Lung (tissue), 11 donors: ENCODE measurements at regions not wholly inside any gene's neighbourhood (a gene's known extent, or its start where the extent isn't known, plus 50 kb on each side); places are given as distances from the start of the nearest gene placed in this dataset.

ENCODE experiments used
- ATAC-seq: fragments of 200-7000 bp; cut with Tn5 transposase; one replicate; pipeline ENCODE4 v1.9.1; 2020; ENCODE audit warnings: moderate number of reproducible peaks; ENCODE audit not compliant: insufficient read depth, low FRiP score
- DNase-seq, 3 donors: peaks; one replicate each; pipeline ENCODE4 v3.0.0-alpha.2; 2013 to 2017
- H3K27ac ChIP-seq, 2 donors: one replicate each; pipeline ENCODE4 v1.5.1; 2013; ENCODE audit warnings: mild to moderate bottlenecking in 2 of 2, moderate library complexity in 2 of 2, control low read depth in 1 of 2, inconsistent platforms in 1 of 2, low read depth in 1 of 2, low read length in 1 of 2
- H3K27me3 ChIP-seq, 3 donors: one replicate each; pipeline ENCODE4 v1.5.1; 2013; ENCODE audit warnings: low read length in 2 of 3; ENCODE audit not compliant: control insufficient read depth in 3 of 3, insufficient read depth in 3 of 3
- H3K36me3 ChIP-seq, 4 donors: one replicate each; pipeline ENCODE4 v1.5.1; 2013; ENCODE audit warnings: low read length in 4 of 4, mild to moderate bottlenecking in 1 of 4, moderate library complexity in 1 of 4; ENCODE audit not compliant: control insufficient read depth in 4 of 4, insufficient read depth in 4 of 4
- H3K4me1 ChIP-seq, 5 donors: one replicate each; pipeline ENCODE4 v1.5.1; 2013; ENCODE audit warnings: low read length in 5 of 5, mild to moderate bottlenecking in 2 of 5, moderate library complexity in 1 of 5; ENCODE audit not compliant: control insufficient read depth in 5 of 5, insufficient read depth in 5 of 5
- H3K4me3 ChIP-seq: one replicate; pipeline ENCODE4 v1.5.1; 2013; ENCODE audit warnings: mild to moderate bottlenecking, control low read depth, moderate library complexity
- H3K9ac ChIP-seq, 2 donors: one replicate each; pipeline ENCODE4 v1.5.1; 2013; ENCODE audit warnings: low read length in 2 of 2, control low read depth in 1 of 2; ENCODE audit not compliant: insufficient read depth in 1 of 2
- H3K9me3 ChIP-seq, 4 donors: one replicate each; pipeline ENCODE4 v1.5.1; 2013; ENCODE audit warnings: low read length in 3 of 4, mild to moderate bottlenecking in 1 of 4, moderate library complexity in 1 of 4; ENCODE audit not compliant: control insufficient read depth in 4 of 4, insufficient read depth in 3 of 4
- WGBS, 2 donors: extraction: QIAGEN DNeasy Blood & Tissue Kit; methylation state at CpG; one replicate each; pipeline ENCODE4 v1.1.7; 2013; 5-methylcytosine and 5-hydroxymethylcytosine counted together
- TF ChIP-seq, protein P1 (sequence below): IDR thresholded peaks from 2 replicates; pipeline ENCODE4 v1.5.1; 2012; ENCODE audit warnings: mild to moderate bottlenecking; ENCODE audit errors: control extremely low read depth, extremely low read depth
- donor health status: control.
- donor health status: control.
- donor health status: Bipolar disorder and iron deficiency.
- donor health status: healthy.
- donor health status: DM: yes; HTN: yes; CAD: no.

DNA sequence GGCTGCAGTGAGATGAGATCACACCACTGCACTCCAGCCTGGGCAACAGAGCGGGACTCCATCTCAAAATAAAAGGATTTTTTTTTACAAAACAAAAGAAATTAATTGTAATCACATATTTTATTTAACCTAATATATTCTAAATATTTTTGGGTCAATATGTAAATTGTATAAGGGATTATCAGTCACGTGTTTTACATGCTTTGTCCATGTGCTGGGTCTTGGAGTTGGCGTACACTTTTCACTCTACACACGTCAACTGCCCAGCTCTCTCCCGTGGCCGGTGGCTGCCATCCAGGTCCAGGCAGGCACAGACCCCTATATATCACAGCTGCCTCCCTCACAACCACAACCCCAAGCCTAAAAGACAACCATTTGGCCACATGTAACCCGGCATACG lies 68.1 kb downstream of the RBFOX3 start:
- WGBS, 2 donors: 78 to 79% methylated on average over 8 of the region's 8 CpGs
- Histone ChIP-seq H3K36me3 (no peaks in the 10 kb centered on the region), H3K9me3 (peaks cover 0 to 3% (median 0%) of the 10 kb centered on the region in 4 donors), H3K27ac (no peak overlapping the region), H3K4me1 (peaks cover 0 to 8% (median 0%) of the 10 kb centered on the region in 5 donors), H3K9ac (no peak overlapping the region), H3K4me3 (no peak overlapping the region), H3K27me3 (peaks cover 0 to 17% (median 4%) of the 10 kb centered on the region in 3 donors)
- no peak for DNase-seq
- TF ChIP-seq, protein P1, sequence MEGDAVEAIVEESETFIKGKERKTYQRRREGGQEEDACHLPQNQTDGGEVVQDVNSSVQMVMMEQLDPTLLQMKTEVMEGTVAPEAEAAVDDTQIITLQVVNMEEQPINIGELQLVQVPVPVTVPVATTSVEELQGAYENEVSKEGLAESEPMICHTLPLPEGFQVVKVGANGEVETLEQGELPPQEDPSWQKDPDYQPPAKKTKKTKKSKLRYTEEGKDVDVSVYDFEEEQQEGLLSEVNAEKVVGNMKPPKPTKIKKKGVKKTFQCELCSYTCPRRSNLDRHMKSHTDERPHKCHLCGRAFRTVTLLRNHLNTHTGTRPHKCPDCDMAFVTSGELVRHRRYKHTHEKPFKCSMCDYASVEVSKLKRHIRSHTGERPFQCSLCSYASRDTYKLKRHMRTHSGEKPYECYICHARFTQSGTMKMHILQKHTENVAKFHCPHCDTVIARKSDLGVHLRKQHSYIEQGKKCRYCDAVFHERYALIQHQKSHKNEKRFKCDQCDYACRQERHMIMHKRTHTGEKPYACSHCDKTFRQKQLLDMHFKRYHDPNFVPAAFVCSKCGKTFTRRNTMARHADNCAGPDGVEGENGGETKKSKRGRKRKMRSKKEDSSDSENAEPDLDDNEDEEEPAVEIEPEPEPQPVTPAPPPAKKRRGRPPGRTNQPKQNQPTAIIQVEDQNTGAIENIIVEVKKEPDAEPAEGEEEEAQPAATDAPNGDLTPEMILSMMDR: no peak
- no peak for ATAC-seq

DNA sequence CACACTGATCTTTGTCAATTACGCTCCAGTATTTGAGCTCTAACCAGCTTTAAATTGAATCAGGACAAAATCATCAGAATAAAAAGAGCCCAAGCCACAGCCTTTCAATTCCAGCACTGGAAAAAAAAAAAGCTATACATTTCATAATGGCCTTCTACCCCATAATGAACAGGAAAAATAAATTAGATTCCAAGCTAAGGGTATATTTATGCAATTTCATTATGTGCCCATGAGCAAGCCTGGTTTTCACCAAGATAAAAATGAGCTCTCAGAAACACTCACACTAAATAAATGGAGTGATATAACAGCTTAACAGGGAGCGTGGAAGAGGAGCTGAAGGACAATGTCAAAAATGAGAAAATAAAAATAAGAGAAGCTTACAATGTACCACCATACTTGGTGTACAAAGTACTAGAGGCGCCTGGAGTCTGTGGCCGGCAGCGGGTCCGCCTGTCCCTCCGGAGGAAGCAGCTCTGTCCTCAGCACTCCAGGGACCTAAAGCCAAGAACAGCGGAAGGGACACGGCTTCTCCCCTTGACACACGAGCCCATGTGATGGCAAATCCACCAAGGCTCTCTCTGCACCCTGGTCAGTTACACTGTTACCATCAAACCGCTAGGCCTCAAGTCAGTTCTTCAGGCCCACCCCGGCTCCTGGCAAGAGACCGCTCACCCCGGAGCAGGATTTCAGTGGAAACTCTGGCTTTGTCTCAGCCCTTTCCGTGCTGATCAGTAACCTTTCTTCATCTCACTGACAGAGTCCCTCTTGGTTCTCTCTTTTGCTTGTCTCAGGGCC lies 69.6 kb downstream of the RBFOX3 start:
- Histone ChIP-seq H3K9ac (no peak overlapping the region), H3K9me3 (peaks cover 0 to 3% (median 0%) of the 10 kb centered on the region in 4 donors), H3K4me3 (no peak overlapping the region), H3K27ac (no peak overlapping the region), H3K36me3 (no peaks in the 10 kb centered on the region), H3K4me1 (peaks cover 0 to 8% (median 0%) of the 10 kb centered on the region in 5 donors), H3K27me3 (peaks cover 0 to 17% (median 4%) of the 10 kb centered on the region in 3 donors)
- DNase-seq: no peak
- 87 to 89% methylated on average over 15 of the region's 15 CpGs for WGBS, 2 donors
- no peak for ATAC-seq
- TF ChIP-seq, protein P1: no peak

DNA sequence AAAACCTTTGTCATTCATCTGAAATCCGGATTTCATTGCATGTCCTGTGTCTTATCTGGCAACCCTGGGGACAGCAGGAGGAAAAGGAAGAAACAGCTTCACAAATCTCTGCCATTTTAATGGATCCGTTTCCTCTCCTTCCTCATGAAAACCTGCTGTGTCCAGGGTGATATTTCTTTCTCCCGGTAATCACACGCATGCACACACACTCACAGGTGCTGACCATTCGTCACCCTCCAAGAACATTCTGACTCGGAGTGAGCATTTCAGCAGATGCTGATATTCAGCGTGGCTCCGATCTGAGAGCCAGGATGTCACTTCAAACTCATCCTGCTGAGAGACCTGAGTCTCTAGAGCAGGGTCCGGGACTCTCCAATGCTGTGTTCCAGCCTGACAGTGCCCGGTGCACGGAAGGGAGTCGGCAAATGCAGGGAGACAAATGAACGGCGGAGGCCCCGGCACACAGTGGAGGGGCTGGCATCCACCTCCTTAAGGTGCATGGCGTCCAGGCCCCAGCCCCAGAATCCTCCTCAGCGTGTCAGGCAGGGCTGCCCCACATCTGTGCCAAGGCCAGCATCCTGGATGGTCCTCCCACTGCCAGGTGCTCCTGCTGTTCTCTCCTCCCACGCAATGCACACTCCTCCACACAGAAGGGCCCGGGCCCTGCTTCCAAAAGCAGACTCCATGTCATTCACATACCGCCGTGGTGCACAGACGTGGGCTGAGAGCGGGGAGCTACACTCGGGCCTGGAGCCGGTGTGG lies 70.7 kb downstream of the RBFOX3 start:
- TF ChIP-seq, protein P1: no peak
- H3K27me3 ChIP-seq: peaks cover 0 to 8% (median 0%) of the 10 kb centered on the region in 3 donors
- H3K27ac ChIP-seq: no peak overlapping the region
- no peak overlapping the region for H3K4me3 ChIP-seq
- ATAC-seq (no peak), DNase-seq (no peak)
- H3K9ac ChIP-seq: no peak overlapping the region
- no peaks in the 10 kb centered on the region for H3K36me3 ChIP-seq
- peaks cover 0 to 8% (median 0%) of the 10 kb centered on the region in 5 donors for H3K4me1 ChIP-seq
- 82 to 87% methylated on average over 25 of the region's 25 CpGs for WGBS, 2 donors
- H3K9me3 ChIP-seq: peaks cover 0 to 3% (median 0%) of the 10 kb centered on the region in 4 donors
